Amniotic stem cell (primary cell): ENCODE measurements at regions not wholly inside any gene's neighbourhood (a gene's known extent, or its start where the extent isn't known, plus 50 kb on each side); places are given as distances from the start of the nearest gene placed in this dataset.

Experiments used
- DNase-seq: peaks from one replicate; lab custom pipeline; 2025; lab: John Stamatoyannopoulos, UW

DNA sequence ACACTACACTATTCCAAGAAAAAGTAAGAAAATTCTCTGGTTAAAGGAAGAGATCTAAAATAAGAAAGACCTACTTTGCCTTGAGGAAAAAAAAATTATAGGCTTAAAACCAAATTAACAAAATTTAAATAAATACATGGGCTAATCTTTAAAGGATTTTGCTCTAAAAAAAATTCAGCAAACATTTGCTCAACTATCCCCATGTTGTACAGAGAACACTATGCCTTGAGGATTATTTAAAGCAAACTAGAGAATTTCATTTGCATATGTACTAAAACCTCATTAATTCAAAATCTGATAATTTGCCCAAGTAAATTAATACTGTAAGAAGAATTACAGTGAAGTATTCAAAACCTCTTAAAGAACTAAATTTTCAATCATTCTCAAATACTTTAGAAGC is 71.6 kb upstream of the KCNIP4 start:
- DNase-seq = no peak

DNA sequence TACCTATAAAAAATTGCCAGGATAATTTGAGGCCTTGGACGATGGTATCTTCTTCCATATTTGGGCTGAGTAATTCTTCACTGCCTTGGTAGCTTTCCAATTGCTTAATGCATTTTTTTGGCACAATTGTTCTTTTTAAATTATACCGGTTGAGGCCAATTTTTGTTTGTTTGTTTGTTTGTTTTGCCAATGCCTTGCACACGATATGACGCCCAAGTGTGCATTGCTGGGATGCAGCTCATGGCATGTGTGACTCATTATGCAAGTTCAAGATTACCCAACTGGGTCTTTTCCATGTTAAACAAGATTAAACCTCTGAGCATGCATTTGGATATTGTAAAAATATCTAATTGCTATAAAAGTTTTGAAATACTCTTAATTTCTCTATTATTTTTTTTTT is 71.1 kb upstream of the KCNIP4 start:
- DNase-seq = peak; percentile 28

DNA sequence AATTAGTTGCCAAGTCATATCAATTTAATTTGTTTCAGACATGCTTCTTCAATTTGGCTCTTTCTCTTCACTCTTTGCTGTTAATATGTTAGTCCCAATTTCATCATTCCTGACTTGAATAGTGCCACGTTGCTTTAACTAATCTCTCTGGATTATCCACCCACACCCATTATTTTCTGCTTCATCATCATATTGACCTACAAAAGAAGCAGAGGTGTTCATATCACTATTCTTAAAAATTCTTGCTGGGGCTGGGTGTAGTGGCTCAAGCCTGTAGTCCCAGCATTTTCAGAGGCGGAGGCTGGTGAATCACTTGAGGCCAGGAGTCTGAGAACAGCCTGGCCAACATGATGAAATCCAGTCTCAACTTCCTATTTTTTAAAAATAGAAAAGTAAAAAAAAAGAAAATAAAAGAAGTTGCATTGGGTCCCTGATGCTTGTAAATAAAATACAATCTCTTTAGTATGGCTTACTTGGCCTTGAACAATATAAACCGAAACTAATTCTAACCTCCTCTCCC is 65.7 kb upstream of the KCNIP4 start:
- DNase-seq = no peak

DNA sequence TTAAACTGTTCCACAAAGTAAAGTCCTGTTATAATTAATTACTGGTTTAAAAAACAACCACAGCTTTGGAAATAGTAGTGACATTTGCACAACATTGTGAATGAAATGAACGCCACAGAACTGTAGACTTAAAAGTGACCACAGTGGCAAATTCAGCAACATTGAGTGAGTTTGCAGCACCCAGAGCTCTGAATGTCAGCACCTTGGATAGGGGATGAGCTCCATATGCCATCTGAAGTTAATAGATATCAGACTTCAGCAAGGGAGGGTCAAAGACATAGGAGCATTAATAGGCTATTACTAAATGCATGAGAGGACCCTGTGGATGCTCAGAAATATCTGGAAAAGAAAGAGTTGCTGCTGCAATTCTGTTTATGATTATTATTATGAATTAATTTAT is 55.3 kb upstream of the KCNIP4 start:
- DNase-seq = no peak
